Psoas muscle (tissue), 7 donors: ENCODE measurements at regions not wholly inside any gene's neighbourhood (a gene's known extent, or its start where the extent isn't known, plus 50 kb on each side); places are given as distances from the start of the nearest gene placed in this dataset.

Experiments
- ATAC-seq, 4 donors: fragments of 200-7000 bp; cut with Tn5 transposase; one replicate each; pipeline ENCODE4 v1.9.1; 2020; ENCODE audit warnings: moderate library complexity in 3 of 4, mild to moderate bottlenecking in 2 of 4
- DNase-seq, 2 donors: peaks; one replicate each; pipeline ENCODE4 v3.0.0-alpha.2; 2020
- H3K27ac ChIP-seq: fragments of 200-600 bp; one replicate; pipeline ENCODE4 v1.8.0; 2022
- H3K27me3 ChIP-seq, 3 donors: fragments of 200-600 bp in 1 of 3; one replicate each; pipeline versions ENCODE4 v1.6.1 to v1.8.0; 2013 to 2022; ENCODE audit warnings: low read length in 2 of 3, mild to moderate bottlenecking in 2 of 3, moderate library complexity in 1 of 3; ENCODE audit not compliant: insufficient read depth in 3 of 3
- H3K36me3 ChIP-seq, 2 donors: fragments of 200-600 bp in 1 of 2; one replicate each; pipeline versions ENCODE4 v1.6.1 to v1.8.0; 2013 to 2022; ENCODE audit warnings: low read depth in 1 of 2, mild to moderate bottlenecking in 1 of 2, moderate library complexity in 1 of 2; ENCODE audit not compliant: insufficient read depth in 1 of 2
- H3K4me1 ChIP-seq: fragments of 200-600 bp; one replicate; pipeline ENCODE4 v1.8.0; 2022
- H3K4me3 ChIP-seq: fragments of 200-600 bp; one replicate; pipeline ENCODE4 v1.8.0; 2022; ENCODE audit warnings: mild to moderate bottlenecking
- H3K9me3 ChIP-seq: fragments of 200-600 bp; one replicate; pipeline ENCODE4 v1.8.0; 2022
- WGBS, 3 donors: extraction: QIAGEN DNeasy Blood & Tissue Kit; methylation state at CpG; one replicate each; pipeline versions ENCODE4 v1.1.6 to v1.1.7; 2013; 5-methylcytosine and 5-hydroxymethylcytosine counted together
- intact Hi-C, 2 donors: fragments of 100-400 bp; cut with DNase I; formaldehyde crosslinking; loops; one replicate each; pipeline versions ENCODE4 v1.11.0 to v1.14.2; 2022
- TF ChIP-seq, protein P1 (sequence below): fragments of 200-600 bp; IDR thresholded peaks from one replicate; pipeline ENCODE4 v1.8.0; 2022; ENCODE audit warnings: antibody characterized with exemption
- donor health status: healthy with polysubstance abuse.
- donor health status: DM: no; HTN: no; CAD: no; lungs with moderate emphysema.
- donor health status: Bipolar disorder and iron deficiency.
- donor health status: healthy.
- donor health status: DM: yes; HTN: yes; CAD: no.
- donor health status: DM: no; HTN: no; CAD: no.
- donor health status: DM: yes; HTN: yes; CAD: no.

DNA sequence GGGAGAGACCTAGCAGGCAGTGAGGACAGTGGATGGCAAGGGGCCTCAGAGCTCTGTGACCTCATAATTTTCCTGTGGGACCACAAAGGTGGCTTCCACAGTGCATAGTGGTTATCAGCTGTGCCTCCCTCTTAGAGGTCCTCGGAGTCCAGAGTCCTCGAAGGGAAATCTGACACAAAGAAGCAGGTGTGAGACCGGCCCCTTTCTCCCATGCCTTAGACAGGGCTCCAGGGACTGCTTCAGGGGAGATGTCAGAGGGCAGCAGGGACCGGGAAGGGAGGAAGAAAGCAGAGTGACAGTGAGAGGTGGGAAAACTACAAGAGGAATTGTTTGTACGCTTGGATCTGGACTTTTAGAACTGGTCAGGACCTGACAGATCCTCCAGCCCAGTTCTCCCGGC lies 66.3 kb downstream of the BAMBI start:
- DNase-seq, result no peak
- Histone ChIP-seq H3K36me3 (no peaks in the 10 kb centered on the region), H3K27ac (no peak overlapping the region), H3K9me3 (peaks cover 4% of the 10 kb centered on the region), H3K4me1 (no peaks in the 10 kb centered on the region), H3K27me3 (peaks cover 0 to 2% (median 0%) of the 10 kb centered on the region in 3 donors), H3K4me3 (no peak overlapping the region)
- TF ChIP-seq, protein P1, sequence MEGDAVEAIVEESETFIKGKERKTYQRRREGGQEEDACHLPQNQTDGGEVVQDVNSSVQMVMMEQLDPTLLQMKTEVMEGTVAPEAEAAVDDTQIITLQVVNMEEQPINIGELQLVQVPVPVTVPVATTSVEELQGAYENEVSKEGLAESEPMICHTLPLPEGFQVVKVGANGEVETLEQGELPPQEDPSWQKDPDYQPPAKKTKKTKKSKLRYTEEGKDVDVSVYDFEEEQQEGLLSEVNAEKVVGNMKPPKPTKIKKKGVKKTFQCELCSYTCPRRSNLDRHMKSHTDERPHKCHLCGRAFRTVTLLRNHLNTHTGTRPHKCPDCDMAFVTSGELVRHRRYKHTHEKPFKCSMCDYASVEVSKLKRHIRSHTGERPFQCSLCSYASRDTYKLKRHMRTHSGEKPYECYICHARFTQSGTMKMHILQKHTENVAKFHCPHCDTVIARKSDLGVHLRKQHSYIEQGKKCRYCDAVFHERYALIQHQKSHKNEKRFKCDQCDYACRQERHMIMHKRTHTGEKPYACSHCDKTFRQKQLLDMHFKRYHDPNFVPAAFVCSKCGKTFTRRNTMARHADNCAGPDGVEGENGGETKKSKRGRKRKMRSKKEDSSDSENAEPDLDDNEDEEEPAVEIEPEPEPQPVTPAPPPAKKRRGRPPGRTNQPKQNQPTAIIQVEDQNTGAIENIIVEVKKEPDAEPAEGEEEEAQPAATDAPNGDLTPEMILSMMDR, result no peak
- 43 to 64% (median 51%) methylated on average over 6 of the region's 6 CpGs for WGBS, 3 donors
- intact Hi-C loops, result no loop called here
- ATAC-seq, result no peak

DNA sequence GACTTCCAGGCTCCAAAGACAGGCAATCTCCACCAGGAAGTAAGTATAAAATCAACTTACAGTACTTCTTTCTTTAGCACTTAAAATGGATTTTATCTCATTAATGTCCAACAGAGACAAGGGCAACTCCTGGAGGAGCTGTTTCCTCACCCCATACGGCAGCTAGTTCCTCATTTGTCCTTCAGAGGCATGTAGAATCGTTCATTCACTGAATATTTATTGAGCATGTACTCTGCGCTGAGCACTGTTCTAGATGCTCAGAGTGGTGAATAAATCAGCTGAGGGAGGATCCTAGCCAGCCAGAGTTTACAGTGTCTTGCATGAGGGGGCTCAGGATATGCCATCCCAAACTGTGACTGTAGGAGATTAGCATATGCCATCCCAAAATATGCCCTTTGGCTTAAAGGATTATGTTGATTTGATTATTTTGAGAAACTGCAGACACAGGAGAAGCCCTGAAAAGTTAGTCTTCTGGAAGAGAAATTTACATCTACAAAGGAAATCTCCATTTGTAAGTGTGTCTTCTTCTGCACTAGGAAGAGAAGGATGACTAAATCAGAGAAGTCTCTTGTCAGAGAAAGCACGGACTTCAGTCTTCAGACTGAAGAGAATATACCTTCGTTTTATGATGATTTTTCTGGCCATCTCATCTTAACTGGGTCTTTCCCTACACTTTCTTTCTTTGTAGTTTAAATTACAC lies 66.9 kb downstream of the BAMBI start:
- WGBS, 3 donors, result 66 to 75% (median 70%) methylated on average over 5 of the region's 5 CpGs
- no peaks in the 10 kb centered on the region for H3K4me1 ChIP-seq
- TF ChIP-seq, protein P1, result no peak
- H3K27me3 ChIP-seq, result peaks cover 0 to 2% (median 0%) of the 10 kb centered on the region in 3 donors
- H3K4me3 ChIP-seq, result no peak overlapping the region
- intact Hi-C loops, result no loop called here
- H3K9me3 ChIP-seq, result peaks cover 4% of the 10 kb centered on the region
- no peaks in the 10 kb centered on the region for H3K36me3 ChIP-seq
- DNase-seq (no peak), ATAC-seq (no peak)
- H3K27ac ChIP-seq, result no peak overlapping the region

DNA sequence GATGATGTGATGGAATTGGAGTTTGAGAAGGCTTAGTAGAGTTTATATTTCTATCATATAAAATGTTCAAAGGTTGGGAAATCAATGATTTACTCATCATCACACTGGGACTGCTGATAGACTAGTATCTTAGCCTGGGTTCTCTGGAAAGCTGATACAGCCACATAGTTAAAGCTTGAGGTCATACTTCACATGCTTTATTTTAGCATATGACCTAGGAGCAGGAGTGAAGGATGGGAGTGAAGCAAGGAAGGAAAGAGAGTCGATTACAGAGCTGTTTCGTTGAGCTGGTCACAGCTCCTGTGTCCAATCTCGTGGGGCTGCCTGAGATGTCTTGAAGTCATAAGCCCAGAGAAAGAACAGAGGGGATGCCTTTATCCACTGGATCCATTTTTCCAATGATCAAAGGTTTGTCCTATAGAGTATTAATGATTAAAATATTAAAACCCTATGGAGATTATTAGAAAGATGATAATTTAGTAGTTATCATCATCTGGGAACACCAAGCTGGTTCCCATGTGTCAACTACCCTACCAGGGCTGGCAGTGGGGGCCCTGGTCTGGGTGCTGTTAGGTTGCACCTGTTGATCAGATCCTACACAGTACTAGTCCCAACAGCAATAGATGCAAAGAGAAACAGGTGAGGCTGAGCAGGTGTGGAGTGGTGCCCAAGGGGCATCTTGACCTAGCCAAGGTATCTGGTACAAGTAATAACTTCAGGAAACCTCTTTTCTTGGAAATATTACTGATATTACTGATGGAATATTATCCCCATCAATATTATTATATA lies 77.8 kb downstream of the BAMBI start:
- H3K4me1 ChIP-seq, result no peaks in the 10 kb centered on the region
- WGBS, 3 donors, result 39 to 54% (median 44%) methylated on average over 3 of the region's 3 CpGs

DNA sequence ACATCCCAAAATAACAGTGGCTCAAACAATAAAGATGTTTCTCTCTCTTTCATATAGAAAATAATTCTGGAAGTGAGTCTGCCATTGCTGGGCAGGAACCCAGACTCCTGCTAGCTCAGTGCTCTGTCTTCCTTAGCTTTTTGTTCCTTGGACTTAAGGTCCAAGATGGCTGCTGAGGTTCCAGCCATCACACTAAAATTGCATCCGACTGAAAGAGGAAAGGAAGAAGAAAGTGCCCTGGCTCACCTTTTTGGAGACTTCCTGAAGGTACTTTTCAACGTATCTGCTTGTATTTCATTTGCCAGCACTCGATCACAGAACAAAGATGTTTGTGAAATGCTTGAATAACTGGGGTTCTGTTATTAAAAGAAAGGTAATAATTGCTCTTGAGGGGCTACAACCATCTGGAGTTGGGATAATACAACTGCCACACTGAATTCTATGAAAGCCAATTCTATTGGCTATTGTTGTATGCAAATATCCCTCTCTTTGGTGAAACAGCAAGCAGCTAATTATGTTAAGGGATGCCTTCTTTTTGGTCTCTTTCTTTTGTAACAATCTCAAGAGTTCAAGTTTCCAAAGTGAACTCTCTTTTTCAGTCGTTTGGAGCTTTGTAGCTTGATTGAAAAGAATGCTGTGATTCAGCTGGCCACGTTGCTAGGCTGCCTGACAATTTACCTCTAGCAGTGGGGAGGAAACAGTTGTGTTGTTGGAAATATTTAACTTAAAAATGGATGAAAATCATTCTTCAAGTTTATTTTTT lies 83.9 kb downstream of the BAMBI start:
- TF ChIP-seq, protein P1, result no peak
- no peak overlapping the region for H3K4me3 ChIP-seq
- H3K27me3 ChIP-seq, result peaks cover 0 to 6% (median 2%) of the 10 kb centered on the region in 3 donors
- 54 to 57% (median 54%) methylated on average over 5 of the region's 5 CpGs for WGBS, 3 donors
- no peaks in the 10 kb centered on the region for H3K9me3 ChIP-seq
- DNase-seq, result no peak
- ATAC-seq, result no peak
- no peaks in the 10 kb centered on the region for H3K4me1 ChIP-seq
- intact Hi-C loops, result no loop called here
- no peaks in the 10 kb centered on the region for H3K36me3 ChIP-seq
- no peak overlapping the region for H3K27ac ChIP-seq

More for the DNA sequence above, 77.8 kb downstream of the BAMBI start:
- ATAC-seq (peak in 2 of 4 donors; percentile 35 to 57), DNase-seq (no peak)
- Histone ChIP-seq H3K9me3 (peaks cover 3% of the 10 kb centered on the region), H3K4me3 (no peak overlapping the region), H3K36me3 (no peaks in the 10 kb centered on the region), H3K27ac (no peak overlapping the region), H3K27me3 (no peaks in the 10 kb centered on the region)
- TF ChIP-seq, protein P1, result no peak
- intact Hi-C loops, result no loop called here
